K562 (cell line): ENCODE measurements at regions not wholly inside any gene's neighbourhood (a gene's known extent, or its start where the extent isn't known, plus 50 kb on each side); places are given as distances from the start of the nearest gene placed in this dataset.

Experiments
- ATAC-seq: fragments of 200-7000 bp; cut with Tn5 transposase; 3 replicates; pipeline ENCODE4 v1.9.1; 2020; ENCODE audit warnings: moderate library complexity
- BruUV-seq: library from RNA; stranded (reverse); fragments of 400-500 nt; replicated peaks from 2 replicates; lab custom pipeline; 2021; lab: Mats Ljungman, UMichigan
- CTCF ChIA-PET: fragments of 300-600 bp; formaldehyde crosslinking; extraction: SDS; loops from one replicate; lab custom pipeline; 2021; ENCODE audit warnings: low intra/inter-chr PET ratio; lab: Yijun Ruan, JAX
- POLR2A ChIA-PET: fragments of 300-600, 350-650 bp; sonication (Branson Sonifier 250); formaldehyde crosslinking; extraction: SDS; loops from one replicate; lab custom pipeline; 2021; ENCODE audit warnings: antibody characterized with exemption, inconsistent platforms; lab: Yijun Ruan, JAX
- DNase-seq, 4 experiments: peaks; one replicate each; pipeline versions ENCODE4 v3.0.0 to v3.0.0-alpha.2; 2011 to 2018; ENCODE audit warnings: low spot score in 3 of 4, mixed read lengths in 3 of 4; ENCODE audit errors: extremely low read depth in 1 of 4
- FAIRE-seq: peaks from 2 replicates; lab custom pipeline; 2011; peaks lifted over from hg19 to GRCh38; lab: Jason Lieb, UNC
- H2AFZ ChIP-seq: 2 replicates; pipeline ENCODE4 v1.6.0; 2011; ENCODE audit warnings: low read depth, low read length, control low read depth, inconsistent platforms
- H3K27ac ChIP-seq: fragments of 200-600 bp; 3 replicates; pipeline ENCODE4 v1.8.0; 2011; ENCODE audit warnings: low read depth, mild to moderate bottlenecking, control low read depth, inconsistent platforms, low read length, moderate library complexity, mixed read lengths; ENCODE audit errors: extremely low read depth
- H3K27me3 ChIP-seq, 2 experiments: fragments of 300-600 bp in 1 of 2; 2 replicates in 1 of 2; 3 replicates in 1 of 2; pipeline versions ENCODE4 v1.6.0 to v1.8.0; 2011; ENCODE audit warnings: inconsistent platforms in 2 of 2, low read length in 2 of 2, mild to moderate bottlenecking in 1 of 2, mixed read lengths in 1 of 2, moderate library complexity in 1 of 2; ENCODE audit not compliant: control insufficient read depth in 2 of 2, insufficient read depth in 2 of 2
- H3K36me3 ChIP-seq: fragments of 300-600 bp; 3 replicates; pipeline ENCODE4 v1.8.0; 2011; ENCODE audit warnings: mild to moderate bottlenecking, low read length, inconsistent platforms; ENCODE audit not compliant: control insufficient read depth, insufficient read depth
- H3K4me1 ChIP-seq, 2 experiments: fragments of 200-600 bp in 1 of 2; replicated peaks in 1 of 2; 2 replicates in 1 of 2; 3 replicates in 1 of 2; pipeline versions ENCODE4 v1.5.1 to v1.8.0; 2011; ENCODE audit warnings: inconsistent platforms in 2 of 2, low read length in 2 of 2, mild to moderate bottlenecking in 1 of 2, mixed read lengths in 1 of 2, moderate library complexity in 1 of 2; ENCODE audit not compliant: control insufficient read depth in 2 of 2, insufficient read depth in 2 of 2
- H3K4me2 ChIP-seq: 2 replicates; pipeline ENCODE4 v1.6.1; 2011; ENCODE audit warnings: low read length, control low read depth, inconsistent platforms, mixed read lengths; ENCODE audit not compliant: insufficient read depth
- H3K4me3 ChIP-seq: fragments of 200-600 bp; sonication (generic), shearing (Covaris generic); 2 replicates; pipeline ENCODE4 v1.5.1; 2016; ENCODE audit warnings: control low read depth, inconsistent platforms
- H3K79me2 ChIP-seq: fragments of 200-600 bp; 3 replicates; pipeline ENCODE4 v1.8.0; 2011; ENCODE audit warnings: low read length, inconsistent platforms; ENCODE audit not compliant: control insufficient read depth, insufficient read depth
- H3K9ac ChIP-seq, 2 experiments: 2 replicates each; pipeline versions ENCODE4 v1.6.0 to v1.6.1; 2011; ENCODE audit warnings: low read depth in 2 of 2, low read length in 2 of 2, control low read depth in 1 of 2, inconsistent platforms in 1 of 2, mild to moderate bottlenecking in 1 of 2, mixed read lengths in 1 of 2; ENCODE audit not compliant: insufficient read depth in 1 of 2
- H3K9me1 ChIP-seq: one replicate; pipeline ENCODE4 v1.6.0; 2011; ENCODE audit warnings: inconsistent platforms, mild to moderate bottlenecking, low read length, moderate library complexity; ENCODE audit not compliant: control insufficient read depth, insufficient read depth
- H3K9me3 ChIP-seq: replicated peaks from 2 replicates; pipeline ENCODE4 v1.5.1; 2011; ENCODE audit warnings: low read depth, low read length, inconsistent platforms; ENCODE audit not compliant: control insufficient read depth, insufficient read depth
- H4K20me1 ChIP-seq: replicated peaks from 2 replicates; pipeline ENCODE4 v1.6.1; 2011; ENCODE audit warnings: low read length, inconsistent platforms, mixed read lengths; ENCODE audit not compliant: control insufficient read depth, insufficient read depth
- ASH1L ChIP-seq: fragments of 450-650 bp; IDR thresholded peaks from 2 replicates; pipeline ENCODE4 v1.6.1; 2018; ENCODE audit warnings: borderline replicate concordance, mild to moderate bottlenecking, low read depth; ENCODE audit not compliant: partially characterized antibody
- BHLHE40 ChIP-seq: IDR thresholded peaks from 2 replicates; pipeline ENCODE4 v1.6.1; 2011; ENCODE audit warnings: low read length, improper control_type of control experiment
- HLTF ChIP-seq: fragments of 450-650 bp; IDR thresholded peaks from 2 replicates; pipeline ENCODE4 v1.6.1; 2016
- HMGXB4 ChIP-seq: sonication (generic); formaldehyde crosslinking; IDR thresholded peaks from 2 replicates; pipeline ENCODE4 v1.8.1; 2023; ENCODE audit warnings: mild to moderate bottlenecking, missing genetic modification reagents
- HNRNPLL ChIP-seq: fragments of 200-400 bp; formaldehyde crosslinking; IDR thresholded peaks from 2 replicates; pipeline ENCODE4 v1.6.1; 2017; ENCODE audit warnings: low read length, low read depth, mild to moderate bottlenecking; ENCODE audit not compliant: poor library complexity, severe bottlenecking
- ID3 ChIP-seq, 2 experiments: fragments of 250-450 bp in 1 of 2; fragments of 450-650 bp in 1 of 2; sonication (Bioruptor Pico) in 1 of 2; IDR thresholded peaks; 2 replicates each; pipeline versions ENCODE4 v1.6.1 to v1.8.0; 2016 to 2021; ENCODE audit warnings: mild to moderate bottlenecking in 2 of 2, moderate library complexity in 2 of 2, missing compliant biosample characterization in 1 of 2, missing genetic modification characterization in 1 of 2
- PRPF4 ChIP-seq: fragments of 200-400 bp; formaldehyde crosslinking; IDR thresholded peaks from one replicate; pipeline ENCODE4 v1.6.1; 2017; ENCODE audit warnings: low read length, low read depth, mild to moderate bottlenecking; ENCODE audit not compliant: insufficient read depth, poor library complexity, severe bottlenecking
- SIN3B ChIP-seq: fragments of 450-650 bp; IDR thresholded peaks from 2 replicates; pipeline ENCODE4 v1.6.1; 2017; ENCODE audit warnings: low read depth, mild to moderate bottlenecking, moderate library complexity
- ZNF766 ChIP-seq: fragments of 200-800 bp; sonication (Bioruptor generic); conservative IDR thresholded peaks from 2 replicates; pipeline ENCODE4 v1.6.1; 2016; ENCODE audit warnings: missing genetic modification characterization, missing compliant biosample characterization
- ZNF77 ChIP-seq: fragments of 250-450 bp; sonication (Bioruptor Pico); IDR thresholded peaks from 2 replicates; pipeline ENCODE4 v1.5.0; 2020
- WGBS: fragments of 100-300 bp; shearing (Covaris generic); methylation state at CpG from one replicate; pipeline ENCODE4 v1.1.6; 2016; ENCODE audit warnings: low coverage, mixed read lengths; ENCODE audit not compliant: insufficient coverage; ENCODE audit errors: missing lambda C conversion rate; 5-methylcytosine and 5-hydroxymethylcytosine counted together
- in situ Hi-C: fragments of 300-500 bp; cut with MboI; formaldehyde crosslinking; loops from 4 replicates; pipeline ENCODE4 v1.15.0; 2018; ENCODE audit warnings: inconsistent platforms, mixed read lengths
- intact Hi-C: fragments of 100-400 bp; cut with micrococcal nuclease; formaldehyde crosslinking; loops from 2 replicates; pipeline ENCODE4 v1.14.2; 2022

GRCh38 chr3:144119633-144120032, 148.0 kb downstream of the DIPK2A start:
- WGBS: 0% methylated on average over 1 of the region's 1 CpG
- no peak for FAIRE-seq
- in situ Hi-C loops (no loop called here), intact Hi-C loops (no loop called here)
- Histone ChIP-seq H3K4me3 (no peak overlapping the region), H3K4me2 (no peak overlapping the region), H3K9me3 (no peaks in the 10 kb centered on the region), H3K27ac (no peak overlapping the region), H3K4me1 (no peaks in the 10 kb centered on the region; a peak in 1 of 5 replicates), H3K9ac (no peak overlapping the region), H3K27me3 (no peaks in the 10 kb centered on the region), H3K36me3 (no peaks in the 10 kb centered on the region), H3K79me2 (no peaks in the 10 kb centered on the region), H2AFZ (no peak overlapping the region), H4K20me1 (no peaks in the 10 kb centered on the region), H3K9me1 (no peaks in the 10 kb centered on the region)
- ChIA-PET POLR2A (no interaction called here), CTCF (no interaction called here)
- ATAC-seq: no peak
- no peak for DNase-seq
- no TSS peak for BruUV-seq
- TF ChIP-seq HMGXB4 (CRISPR knock-in tag) (no peak), ID3 (CRISPR knock-in tag; IDR thresholded peaks at IDR 0.05) (no peak), ID3 (tag; IDR thresholded peaks at IDR 0.05) (no peak), PRPF4 (no peak), ASH1L (no peak), BHLHE40 (no peak), SIN3B (no peak), ZNF766 (CRISPR knock-in tag) (no peak), HLTF (no peak), HNRNPLL (no peak), ZNF77 (CRISPR knock-in tag) (no peak)
